Kidney (tissue), 13 donors: ENCODE measurements at regions not wholly inside any gene's neighbourhood (a gene's known extent, or its start where the extent isn't known, plus 50 kb on each side); places are given as distances from the start of the nearest gene placed in this dataset.

Source experiments
- DNase-seq, 5 donors: peaks; one replicate each; pipeline ENCODE4 v3.0.0-alpha.2; 2013 to 2020
- FAIRE-seq: peaks from 2 replicates; lab custom pipeline; 2012; peaks lifted over from hg19 to GRCh38; lab: Jason Lieb, UNC
- H3K27ac ChIP-seq, 2 donors: one replicate each; pipeline ENCODE4 v1.7.0; 2013; ENCODE audit warnings: low read depth in 2 of 2, low read length in 2 of 2, inconsistent platforms in 1 of 2
- H3K27me3 ChIP-seq: one replicate; pipeline ENCODE4 v1.7.1; 2013; ENCODE audit warnings: low read length, inconsistent platforms; ENCODE audit not compliant: control insufficient read depth, insufficient read depth
- H3K36me3 ChIP-seq, 3 donors: one replicate each; pipeline versions ENCODE4 v1.7.0 to v1.7.1; 2013; ENCODE audit warnings: low read length in 3 of 3, control low read depth in 1 of 3, inconsistent platforms in 1 of 3; ENCODE audit not compliant: insufficient read depth in 3 of 3, control insufficient read depth in 2 of 3
- H3K4me1 ChIP-seq, 3 donors: one replicate each; pipeline versions ENCODE4 v1.7.0 to v1.7.1; 2013; ENCODE audit warnings: low read length in 3 of 3, inconsistent platforms in 1 of 3, low read depth in 1 of 3; ENCODE audit not compliant: control insufficient read depth in 2 of 3, insufficient read depth in 2 of 3
- H3K4me3 ChIP-seq, 3 donors: one replicate each; pipeline versions ENCODE4 v1.7.0 to v1.8.1; 2013; ENCODE audit warnings: low read length in 3 of 3, control low read depth in 1 of 3, inconsistent platforms in 1 of 3
- H3K9ac ChIP-seq, 3 donors: one replicate each; pipeline versions ENCODE4 v1.7.0 to v1.7.1; 2013; ENCODE audit warnings: low read length in 3 of 3, control low read depth in 1 of 3, inconsistent platforms in 1 of 3
- H3K9me3 ChIP-seq, 3 donors: one replicate each; pipeline versions ENCODE4 v1.7.0 to v1.7.1; 2013; ENCODE audit warnings: low read length in 3 of 3, control low read depth in 1 of 3, inconsistent platforms in 1 of 3; ENCODE audit not compliant: control insufficient read depth in 2 of 3, insufficient read depth in 1 of 3
- intact Hi-C: fragments of 100-400 bp; cut with DNase I; formaldehyde crosslinking; loops from one replicate; pipeline ENCODE4 v1.11.1; 2022
- TF ChIP-seq, protein P1 (sequence below): IDR thresholded peaks from 3 replicates; pipeline ENCODE4 v1.5.1; 2012; ENCODE audit warnings: mild to moderate bottlenecking, moderate library complexity, borderline replicate concordance; ENCODE audit not compliant: insufficient read depth; ENCODE audit errors: extremely low read depth
- donor health status: control.
- donor health status: control.
- donor health status: control.
- donor health status: control.
- donor health status: control.
- donor health status: DM: yes; HTN: yes; CAD: no.
- donor health status: Normal renal cell carcinoma (clear cell type).

DNA sequence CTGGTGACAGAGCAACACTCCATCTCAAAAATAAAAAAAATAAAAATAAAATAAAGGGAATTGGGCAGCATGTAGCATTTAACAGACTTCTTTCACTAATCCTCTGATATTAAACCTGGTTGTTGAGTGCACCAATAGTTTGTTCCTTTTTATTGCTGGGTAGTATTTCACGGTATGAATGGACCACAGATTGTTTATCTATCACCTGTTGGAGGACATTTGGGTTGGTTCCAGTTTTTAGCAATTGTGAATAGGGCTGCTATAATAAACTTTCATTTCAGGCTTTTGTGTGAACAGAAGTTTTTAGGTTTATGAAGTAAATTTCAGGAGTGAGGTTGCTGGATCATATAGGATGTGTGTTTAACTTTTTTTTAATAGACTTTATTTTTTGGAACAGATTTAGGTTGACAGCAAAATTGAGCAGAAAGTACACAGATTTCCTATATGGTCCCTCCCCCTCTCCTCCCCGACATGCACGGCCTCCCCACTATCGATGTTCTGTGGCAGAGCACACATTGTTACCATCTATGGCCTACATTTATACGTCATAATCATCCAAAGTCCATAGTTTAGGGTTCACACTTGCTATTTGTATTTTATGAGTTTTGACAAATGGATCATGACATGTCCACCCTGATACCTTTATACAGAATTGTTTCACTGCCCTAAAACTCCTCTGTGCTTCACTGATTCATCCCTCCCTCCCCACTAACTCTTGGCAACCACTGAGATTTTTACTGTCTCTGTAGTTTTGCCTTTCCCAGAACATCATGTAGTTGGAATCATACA, 66.1 kb upstream of the TMPRSS2 start:
- intact Hi-C loops, result no loop called here
- Histone ChIP-seq H3K36me3 (no peaks in the 10 kb centered on the region), H3K27me3 (no peaks in the 10 kb centered on the region), H3K9ac (no peak overlapping the region), H3K27ac (no peak overlapping the region), H3K9me3 (peaks cover 0 to 18% (median 3%) of the 10 kb centered on the region in 3 donors), H3K4me1 (no peaks in the 10 kb centered on the region), H3K4me3 (no peak overlapping the region)
- DNase-seq (no peak), FAIRE-seq (no peak)
- TF ChIP-seq, protein P1, sequence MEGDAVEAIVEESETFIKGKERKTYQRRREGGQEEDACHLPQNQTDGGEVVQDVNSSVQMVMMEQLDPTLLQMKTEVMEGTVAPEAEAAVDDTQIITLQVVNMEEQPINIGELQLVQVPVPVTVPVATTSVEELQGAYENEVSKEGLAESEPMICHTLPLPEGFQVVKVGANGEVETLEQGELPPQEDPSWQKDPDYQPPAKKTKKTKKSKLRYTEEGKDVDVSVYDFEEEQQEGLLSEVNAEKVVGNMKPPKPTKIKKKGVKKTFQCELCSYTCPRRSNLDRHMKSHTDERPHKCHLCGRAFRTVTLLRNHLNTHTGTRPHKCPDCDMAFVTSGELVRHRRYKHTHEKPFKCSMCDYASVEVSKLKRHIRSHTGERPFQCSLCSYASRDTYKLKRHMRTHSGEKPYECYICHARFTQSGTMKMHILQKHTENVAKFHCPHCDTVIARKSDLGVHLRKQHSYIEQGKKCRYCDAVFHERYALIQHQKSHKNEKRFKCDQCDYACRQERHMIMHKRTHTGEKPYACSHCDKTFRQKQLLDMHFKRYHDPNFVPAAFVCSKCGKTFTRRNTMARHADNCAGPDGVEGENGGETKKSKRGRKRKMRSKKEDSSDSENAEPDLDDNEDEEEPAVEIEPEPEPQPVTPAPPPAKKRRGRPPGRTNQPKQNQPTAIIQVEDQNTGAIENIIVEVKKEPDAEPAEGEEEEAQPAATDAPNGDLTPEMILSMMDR, result no peak

DNA sequence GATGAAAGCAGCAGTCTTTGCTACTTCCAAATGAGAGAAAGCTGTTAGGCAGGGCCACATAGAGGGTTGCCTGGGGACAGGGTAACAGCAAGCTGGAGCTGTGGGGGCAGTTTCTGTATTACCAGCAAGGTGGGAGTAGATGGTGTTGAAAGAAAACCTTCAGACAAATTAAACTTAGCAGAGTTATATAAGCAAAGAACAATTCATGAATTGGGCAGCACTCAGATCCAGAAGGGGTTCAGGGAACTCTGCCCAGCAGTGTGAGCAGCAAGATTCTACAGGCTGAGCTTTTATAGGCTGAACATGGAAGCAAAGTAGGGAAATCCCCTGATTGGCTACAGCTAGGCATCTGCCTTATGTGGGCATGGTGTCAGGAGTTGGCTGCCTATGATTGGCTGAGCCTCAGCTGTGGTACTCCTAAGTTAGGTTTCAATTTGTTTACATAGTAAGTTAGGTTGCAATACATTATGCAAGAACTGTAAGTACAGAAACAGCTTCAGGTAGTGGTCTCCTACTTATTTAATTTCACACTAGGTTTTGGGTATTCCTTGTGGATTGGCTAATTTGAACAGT, 64.1 kb upstream of the TMPRSS2 start:
- H3K9me3 ChIP-seq, result peaks cover 0 to 3% (median 0%) of the 10 kb centered on the region in 3 donors
- TF ChIP-seq, protein P1, result no peak
- intact Hi-C loops, result no loop called here
- H3K4me3 ChIP-seq, result no peak overlapping the region
- H3K27me3 ChIP-seq, result no peaks in the 10 kb centered on the region
- DNase-seq (no peak), FAIRE-seq (no peak)
- no peaks in the 10 kb centered on the region for H3K36me3 ChIP-seq
- H3K9ac ChIP-seq, result no peak overlapping the region
- H3K27ac ChIP-seq, result no peak overlapping the region
- no peaks in the 10 kb centered on the region for H3K4me1 ChIP-seq

DNA sequence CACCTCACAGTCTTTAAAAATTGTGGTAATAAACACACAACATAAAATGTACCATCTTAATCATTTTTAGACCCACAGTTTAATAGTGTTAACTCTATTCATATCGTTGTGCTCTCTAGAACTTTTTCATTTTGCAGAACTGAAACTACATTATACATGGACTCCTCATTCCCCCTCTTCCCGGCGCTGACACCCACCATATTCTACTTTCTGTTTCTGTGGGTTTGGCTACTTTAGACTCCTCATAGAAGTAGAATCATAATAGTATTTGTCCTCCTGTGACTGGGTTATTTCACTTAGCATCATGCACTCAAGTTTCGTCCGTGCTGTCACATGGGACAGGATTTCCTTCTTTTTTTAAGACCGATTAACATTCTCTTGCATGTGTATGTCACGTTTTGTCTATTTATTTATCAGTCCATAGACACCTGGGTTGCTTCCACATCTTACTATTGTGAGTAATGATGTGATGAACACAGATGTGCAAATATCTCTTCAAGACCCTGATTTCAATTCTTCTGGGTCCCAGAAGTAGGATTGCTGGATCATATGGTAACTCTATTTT, 62.9 kb upstream of the TMPRSS2 start:
- Histone ChIP-seq H3K9me3 (peaks cover 0 to 3% (median 0%) of the 10 kb centered on the region in 3 donors), H3K36me3 (no peaks in the 10 kb centered on the region), H3K27ac (no peak overlapping the region), H3K9ac (no peak overlapping the region), H3K4me3 (no peak overlapping the region), H3K27me3 (no peaks in the 10 kb centered on the region), H3K4me1 (no peaks in the 10 kb centered on the region)
- TF ChIP-seq, protein P1, result no peak
- FAIRE-seq, result no peak
- intact Hi-C loops, result no loop called here
- DNase-seq, result no peak
